ENCODE measurements at regions not wholly inside any gene's neighbourhood (a gene's known extent, or its start where the extent isn't known, plus 50 kb on each side); places are given as distances from the start of the nearest gene placed in this dataset.

GRCh38 chr5:133670336-133670735 lies 58.0 kb upstream of the FSTL4 start:
- TF ChIP-seq EP300 (IDR thresholded peaks at IDR 0.05) (no peak), POLR2A (IDR thresholded peaks at IDR 0.05; ENCODE audit: low read depth) (no peak), POLR2AphosphoS5 (IDR thresholded peaks at IDR 0.05) (no peak)
- TF ChIP-seq, protein P1, sequence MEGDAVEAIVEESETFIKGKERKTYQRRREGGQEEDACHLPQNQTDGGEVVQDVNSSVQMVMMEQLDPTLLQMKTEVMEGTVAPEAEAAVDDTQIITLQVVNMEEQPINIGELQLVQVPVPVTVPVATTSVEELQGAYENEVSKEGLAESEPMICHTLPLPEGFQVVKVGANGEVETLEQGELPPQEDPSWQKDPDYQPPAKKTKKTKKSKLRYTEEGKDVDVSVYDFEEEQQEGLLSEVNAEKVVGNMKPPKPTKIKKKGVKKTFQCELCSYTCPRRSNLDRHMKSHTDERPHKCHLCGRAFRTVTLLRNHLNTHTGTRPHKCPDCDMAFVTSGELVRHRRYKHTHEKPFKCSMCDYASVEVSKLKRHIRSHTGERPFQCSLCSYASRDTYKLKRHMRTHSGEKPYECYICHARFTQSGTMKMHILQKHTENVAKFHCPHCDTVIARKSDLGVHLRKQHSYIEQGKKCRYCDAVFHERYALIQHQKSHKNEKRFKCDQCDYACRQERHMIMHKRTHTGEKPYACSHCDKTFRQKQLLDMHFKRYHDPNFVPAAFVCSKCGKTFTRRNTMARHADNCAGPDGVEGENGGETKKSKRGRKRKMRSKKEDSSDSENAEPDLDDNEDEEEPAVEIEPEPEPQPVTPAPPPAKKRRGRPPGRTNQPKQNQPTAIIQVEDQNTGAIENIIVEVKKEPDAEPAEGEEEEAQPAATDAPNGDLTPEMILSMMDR (IDR thresholded peaks at IDR 0.05): no peak
